T-helper 9 cell (primary cell): ENCODE measurements at regions not wholly inside any gene's neighbourhood (a gene's known extent, or its start where the extent isn't known, plus 50 kb on each side); places are given as distances from the start of the nearest gene placed in this dataset.
"Not testable (repeated sequence)": the region's sequence is repeated elsewhere in the genome, so short reads cannot be mapped to it uniquely, and the experiment has no call there.

ENCODE experiments used
- DNase-seq: peaks from one replicate; pipeline ENCODE4 v3.0.0-alpha.2; 2020

DNA sequence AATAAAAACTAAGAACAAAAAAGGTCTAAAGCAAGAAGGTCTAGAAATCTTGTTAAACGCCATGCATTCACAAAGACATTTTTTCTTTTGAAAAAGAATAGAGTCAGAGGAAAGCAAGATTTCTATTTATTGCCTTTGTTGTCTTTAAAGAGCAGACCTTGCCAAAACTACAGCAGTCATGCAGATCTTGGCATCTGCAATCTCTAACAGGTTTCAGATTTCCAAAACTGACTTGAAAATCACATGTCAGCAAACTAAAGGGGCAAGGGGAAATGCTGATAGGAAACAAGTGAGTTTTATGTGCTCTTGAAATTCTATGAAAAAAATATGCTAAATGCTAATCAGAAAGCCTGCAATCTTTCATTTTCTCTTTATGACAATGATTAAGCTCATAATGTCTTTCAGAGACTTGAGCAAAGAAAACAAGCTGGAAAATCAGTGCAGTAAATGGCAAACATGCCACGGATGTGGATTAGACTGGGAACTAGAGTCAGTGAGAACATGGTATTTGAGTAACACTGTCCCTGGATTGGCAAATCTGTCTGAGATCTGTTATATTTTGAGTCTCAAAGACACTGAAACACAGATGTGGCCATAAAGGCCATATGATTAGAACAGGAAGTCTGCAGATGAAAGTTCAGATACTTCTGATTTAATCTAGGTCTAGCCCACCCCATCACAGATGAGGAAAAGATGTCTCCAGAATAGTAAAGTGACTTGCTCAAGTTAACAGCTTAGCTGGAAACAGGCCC, 361.4 kb upstream of the RPS23 start:
- no peak for DNase-seq

GRCh38 chr5:82636591-82636990, 358.4 kb upstream of the RPS23 start:
- DNase-seq = no peak

GRCh38 chr5:82635561-82636288, 357.6 kb upstream of the RPS23 start:
- no peak for DNase-seq

DNA sequence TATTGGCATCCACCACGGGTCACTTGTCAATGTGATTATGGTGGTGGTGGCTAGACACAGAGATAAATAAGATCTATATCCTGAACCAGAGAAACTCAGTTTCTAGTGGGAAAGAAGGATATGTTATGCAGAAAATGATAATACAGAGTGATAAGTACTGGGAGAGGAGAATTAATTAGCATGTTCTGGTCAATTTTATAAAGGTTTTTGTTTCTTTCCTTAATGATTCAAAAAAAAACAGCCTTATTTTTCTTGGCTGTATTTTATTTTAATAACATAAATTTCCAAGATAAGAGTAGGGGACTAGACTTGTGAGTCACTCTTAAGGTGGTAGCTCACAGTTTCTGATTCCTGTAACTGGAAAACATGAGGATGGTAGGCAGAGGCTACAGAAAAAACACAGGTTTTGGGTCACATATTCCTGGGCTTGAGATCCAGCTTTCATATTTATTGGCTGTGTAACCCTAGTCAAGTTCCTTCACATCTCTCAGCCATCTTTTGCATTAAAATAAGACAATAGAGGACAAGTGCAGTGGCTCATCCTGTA, 350.3 kb upstream of the RPS23 start:
- DNase-seq = no peak

- DNase-seq = not testable (repeated sequence)
Observed at GRCh38 chr5:82626905-82627591, 348.9 kb upstream of the RPS23 start.

DNA sequence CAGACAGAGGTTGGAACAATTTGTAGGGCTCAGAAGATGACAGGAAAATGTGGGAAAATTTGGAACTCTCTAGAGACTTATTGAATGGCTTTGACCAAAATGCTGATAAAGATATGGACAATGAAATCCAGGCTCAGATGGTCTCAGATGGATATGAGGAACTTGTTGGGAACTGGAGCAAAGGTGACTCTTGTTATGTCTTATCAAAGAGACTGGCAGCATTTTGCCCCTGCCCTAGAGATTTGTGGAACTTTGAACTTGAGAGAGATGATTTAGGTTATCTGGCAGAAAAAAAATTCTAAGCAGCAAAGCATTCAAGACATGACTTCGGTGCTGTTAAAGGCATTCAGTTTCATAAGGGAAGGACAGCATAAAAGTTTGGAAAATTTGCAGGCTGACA, 347.9 kb upstream of the RPS23 start:
- DNase-seq = not testable (repeated sequence)

- no peak for DNase-seq
Observed at GRCh38 chr5:82624062-82624461, 345.9 kb upstream of the RPS23 start.

- DNase-seq = no peak
Observed at GRCh38 chr5:82622711-82623514, 344.8 kb upstream of the RPS23 start.

- no peak for DNase-seq
Observed at GRCh38 chr5:82622205-82622604, 344.1 kb upstream of the RPS23 start.

- no peak for DNase-seq
Observed at GRCh38 chr5:82620957-82621600, 342.9 kb upstream of the RPS23 start.

DNA sequence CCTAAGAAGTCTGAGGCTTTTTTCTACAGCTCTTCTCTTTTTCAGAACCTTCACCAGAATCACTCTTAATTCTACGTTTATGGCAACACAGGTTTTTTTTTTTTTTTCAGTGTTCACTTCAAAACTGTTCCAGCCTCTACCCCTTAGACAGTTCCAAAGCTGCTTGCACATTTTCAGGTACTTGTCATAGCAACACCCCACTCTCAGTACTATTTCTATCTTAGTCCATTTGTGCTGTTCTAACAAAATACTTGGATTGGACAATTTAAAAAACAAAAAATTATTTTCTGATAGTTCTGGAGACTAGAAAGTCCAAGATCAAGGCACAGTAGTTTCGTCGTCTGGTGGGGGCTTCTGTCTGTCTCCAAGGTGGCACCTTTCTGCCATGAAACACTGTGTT, 340.9 kb upstream of the RPS23 start:
- no peak for DNase-seq

GRCh38 chr5:82614706-82615105, 336.6 kb upstream of the RPS23 start:
- no peak for DNase-seq

- DNase-seq = no peak
Observed at GRCh38 chr5:82613891-82614290, 335.7 kb upstream of the RPS23 start.

GRCh38 chr5:82610686-82611085, 332.5 kb upstream of the RPS23 start:
- no peak for DNase-seq

GRCh38 chr5:82605441-82605973, 327.4 kb upstream of the RPS23 start:
- DNase-seq = no peak

- no peak for DNase-seq
Observed at GRCh38 chr5:82603033-82603987, 325.2 kb upstream of the RPS23 start.

DNA sequence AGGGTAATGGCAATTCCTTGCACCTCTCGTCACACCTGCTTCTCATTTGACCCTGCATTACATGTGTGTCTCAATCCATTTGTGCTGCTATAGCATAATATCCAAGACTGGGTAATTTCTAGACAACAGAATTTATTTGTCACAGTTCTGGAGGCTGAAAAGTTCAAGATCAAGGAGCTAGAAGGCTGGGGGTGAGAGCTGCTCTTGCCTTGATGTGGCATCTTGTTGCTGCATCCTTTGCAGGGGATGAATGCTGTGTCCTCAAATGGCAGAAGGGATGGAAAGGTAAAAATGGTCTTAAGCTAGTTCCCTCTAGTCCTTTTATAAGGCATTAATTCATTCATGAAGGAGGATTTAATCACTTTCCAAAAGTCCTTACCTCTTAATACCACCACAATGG, 323.7 kb upstream of the RPS23 start:
- no peak for DNase-seq

- DNase-seq = no peak
Observed at GRCh38 chr5:82601077-82601476, 322.9 kb upstream of the RPS23 start.

- DNase-seq = no peak
Observed at GRCh38 chr5:82599692-82600091, 321.5 kb upstream of the RPS23 start.

- DNase-seq = no peak
Observed at GRCh38 chr5:82599030-82599429, 320.9 kb upstream of the RPS23 start.

DNA sequence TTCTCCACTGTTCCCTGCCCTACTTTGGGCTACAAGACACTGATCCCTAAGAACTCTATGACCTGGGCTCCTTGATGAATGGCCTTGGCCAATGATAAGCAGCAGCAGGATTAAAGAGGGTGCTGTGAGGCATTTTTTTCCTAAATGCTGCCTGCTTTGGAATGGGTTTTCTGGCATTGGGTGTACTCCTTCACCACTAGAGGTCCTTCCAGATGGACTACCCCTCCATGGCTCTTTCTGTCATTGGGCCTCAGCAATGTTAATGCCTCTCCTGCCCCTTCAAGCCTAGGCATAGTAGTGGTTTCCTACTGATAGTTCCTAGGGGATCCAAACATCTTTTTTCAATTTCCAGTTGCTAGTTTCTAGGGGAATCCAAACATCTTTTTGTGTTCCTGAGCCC, 319.3 kb upstream of the RPS23 start:
- DNase-seq = no peak
